Trophoblast cell (in vitro differentiated cells and primary cell): ENCODE measurements at regions not wholly inside any gene's neighbourhood (a gene's known extent, or its start where the extent isn't known, plus 50 kb on each side); places are given as distances from the start of the nearest gene placed in this dataset.
"Not testable (repeated sequence)": the region's sequence is repeated elsewhere in the genome, so short reads cannot be mapped to it uniquely, and the experiment has no call there.

Experiments
- DNase-seq, 2 donors: peaks; one replicate each; pipeline ENCODE4 v3.0.0-alpha.2; 2016
- H2AFZ ChIP-seq: 2 replicates; pipeline ENCODE4 v1.6.1; 2013; ENCODE audit warnings: low read length, moderate library complexity, mild to moderate bottlenecking; ENCODE audit not compliant: insufficient read depth, poor library complexity
- H2AK5ac ChIP-seq: 2 replicates; pipeline ENCODE4 v1.6.1; 2013; ENCODE audit warnings: mild to moderate bottlenecking, low read length
- H2BK120ac ChIP-seq: 2 replicates; pipeline ENCODE4 v1.6.1; 2013; ENCODE audit warnings: low read length, mild to moderate bottlenecking, moderate library complexity; ENCODE audit not compliant: insufficient read depth, poor library complexity
- H2BK12ac ChIP-seq: 2 replicates; pipeline ENCODE4 v1.6.1; 2013; ENCODE audit warnings: mild to moderate bottlenecking, low read length, moderate library complexity
- H2BK5ac ChIP-seq: 2 replicates; pipeline ENCODE4 v1.6.1; 2013; ENCODE audit warnings: low read length, low read depth, moderate library complexity, mild to moderate bottlenecking; ENCODE audit not compliant: poor library complexity
- H3K14ac ChIP-seq: 2 replicates; pipeline ENCODE4 v1.6.1; 2013; ENCODE audit warnings: mild to moderate bottlenecking, low read length
- H3K18ac ChIP-seq: 2 replicates; pipeline ENCODE4 v1.6.1; 2013; ENCODE audit warnings: mild to moderate bottlenecking, low read length
- H3K23ac ChIP-seq: 2 replicates; pipeline ENCODE4 v1.6.1; 2013; ENCODE audit warnings: low read length
- H3K27ac ChIP-seq: 2 replicates; pipeline ENCODE4 v1.5.1; 2013; ENCODE audit warnings: low read depth, mild to moderate bottlenecking, inconsistent platforms, low read length, moderate library complexity
- H3K27me3 ChIP-seq: 2 replicates; pipeline ENCODE4 v1.6.1; 2013; ENCODE audit warnings: inconsistent platforms, mild to moderate bottlenecking, low read length, moderate library complexity; ENCODE audit not compliant: insufficient read depth
- H3K36me3 ChIP-seq, 2 experiments: 1 replicate in 1 of 2; 2 replicates in 1 of 2; pipeline ENCODE4 v1.6.1; 2013; ENCODE audit warnings: low read length in 2 of 2, mild to moderate bottlenecking in 2 of 2, moderate library complexity in 1 of 2; ENCODE audit not compliant: insufficient read depth in 2 of 2, control insufficient read depth in 1 of 2
- H3K4ac ChIP-seq: 2 replicates; pipeline ENCODE4 v1.6.1; 2013; ENCODE audit warnings: low read depth, mild to moderate bottlenecking, low read length, moderate library complexity
- H3K4me1 ChIP-seq, 2 experiments: 1 replicate in 1 of 2; 2 replicates in 1 of 2; pipeline ENCODE4 v1.6.1; 2013; ENCODE audit warnings: low read length in 2 of 2, mild to moderate bottlenecking in 2 of 2, moderate library complexity in 1 of 2; ENCODE audit not compliant: insufficient read depth in 2 of 2, control insufficient read depth in 1 of 2
- H3K4me2 ChIP-seq: 2 replicates; pipeline ENCODE4 v1.6.1; 2013; ENCODE audit warnings: inconsistent platforms, mild to moderate bottlenecking, low read length, moderate library complexity
- H3K4me3 ChIP-seq: 2 replicates; pipeline ENCODE4 v1.5.1; 2013; ENCODE audit warnings: mild to moderate bottlenecking, low read depth, low read length, inconsistent platforms
- H3K79me1 ChIP-seq: one replicate; pipeline ENCODE4 v1.6.1; 2013; ENCODE audit warnings: low read length
- H3K79me2 ChIP-seq: 2 replicates; pipeline ENCODE4 v1.6.1; 2013; ENCODE audit warnings: low read length, mild to moderate bottlenecking; ENCODE audit not compliant: control insufficient read depth, insufficient read depth, poor library complexity
- H3K9ac ChIP-seq: 2 replicates; pipeline ENCODE4 v1.6.1; 2013; ENCODE audit warnings: mild to moderate bottlenecking, low read length
- H3K9me3 ChIP-seq: 2 replicates; pipeline ENCODE4 v1.6.1; 2013; ENCODE audit warnings: low read depth, mild to moderate bottlenecking, control low read depth, inconsistent platforms, low read length; ENCODE audit not compliant: insufficient read depth
- H4K12ac ChIP-seq: 2 replicates; pipeline ENCODE4 v1.6.1; 2013; ENCODE audit warnings: low read depth, mild to moderate bottlenecking, low read length, moderate library complexity
- H4K8ac ChIP-seq: 2 replicates; pipeline ENCODE4 v1.6.1; 2013; ENCODE audit warnings: low read depth, mild to moderate bottlenecking, low read length, moderate library complexity
- H4K91ac ChIP-seq: one replicate; pipeline ENCODE4 v1.6.1; 2013; ENCODE audit warnings: low read depth, mild to moderate bottlenecking, low read length, moderate library complexity
- WGBS: extraction: QIAGEN DNeasy Blood & Tissue Kit; methylation state at CpG from one replicate; pipeline ENCODE4 v1.1.7; 2013; ENCODE audit warnings: missing lambda C conversion rate; ENCODE audit not compliant: insufficient read length, insufficient coverage; ENCODE audit errors: extremely low coverage; 5-methylcytosine and 5-hydroxymethylcytosine counted together

- no peak overlapping the region for H3K9ac ChIP-seq
- H3K27me3 ChIP-seq: no peaks in the 10 kb centered on the region
- H3K4ac ChIP-seq: no peak overlapping the region
- no peak overlapping the region for H3K4me2 ChIP-seq
- no peak overlapping the region for H2BK12ac ChIP-seq
- no peak overlapping the region for H3K18ac ChIP-seq
- no peak for DNase-seq
- no peak overlapping the region for H3K27ac ChIP-seq
- no peak overlapping the region for H2AK5ac ChIP-seq
- H4K12ac ChIP-seq: no peak overlapping the region
- no peak overlapping the region for H2BK5ac ChIP-seq
- H3K14ac ChIP-seq: no peak overlapping the region
- no peaks in the 10 kb centered on the region for H3K36me3 ChIP-seq
- no peaks in the 10 kb centered on the region for H3K79me2 ChIP-seq
- no peaks in the 10 kb centered on the region for H3K79me1 ChIP-seq
- no CpG with 5 or more reads among the region's 2 CpGs for WGBS
- no peaks in the 10 kb centered on the region for H3K4me1 ChIP-seq
- no peak overlapping the region for H4K91ac ChIP-seq
- H4K8ac ChIP-seq: no peak overlapping the region
- no peak overlapping the region for H3K4me3 ChIP-seq
- H3K9me3 ChIP-seq: no peaks in the 10 kb centered on the region
- no peak overlapping the region for H2BK120ac ChIP-seq
- no peak overlapping the region for H3K23ac ChIP-seq
- no peak overlapping the region for H2AFZ ChIP-seq
Observed at GRCh38 chr13:86608701-86609100, 809.5 kb upstream of the SLITRK6 start.

GRCh38 chr13:86633346-86633745 lies 834.1 kb upstream of the SLITRK6 start:
- Histone ChIP-seq H3K14ac (no peak overlapping the region), H3K79me2 (no peaks in the 10 kb centered on the region), H3K4me3 (no peak overlapping the region), H4K12ac (no peak overlapping the region), H3K27me3 (no peaks in the 10 kb centered on the region), H3K4ac (no peak overlapping the region), H3K4me1 (no peaks in the 10 kb centered on the region), H4K91ac (no peak overlapping the region), H2BK12ac (no peak overlapping the region), H3K23ac (no peak overlapping the region), H3K4me2 (no peak overlapping the region), H3K18ac (no peak overlapping the region), H3K9ac (no peak overlapping the region), H2AFZ (no peak overlapping the region), H4K8ac (no peak overlapping the region), H3K27ac (no peak overlapping the region), H3K9me3 (no peaks in the 10 kb centered on the region), H3K36me3 (no peaks in the 10 kb centered on the region), H3K79me1 (no peaks in the 10 kb centered on the region), H2BK5ac (no peak overlapping the region), H2BK120ac (no peak overlapping the region), H2AK5ac (no peak overlapping the region)
- WGBS: no CpG with 5 or more reads among the region's 3 CpGs
- no peak for DNase-seq

- H3K27ac ChIP-seq, H2AFZ ChIP-seq, H3K27me3 ChIP-seq, H3K4me1 ChIP-seq, H3K36me3 ChIP-seq, DNase-seq, H2BK5ac ChIP-seq, H3K9me3 ChIP-seq, H3K18ac ChIP-seq, H3K79me2 ChIP-seq, H3K9ac ChIP-seq, H2AK5ac ChIP-seq, H4K91ac ChIP-seq, H3K14ac ChIP-seq, H3K79me1 ChIP-seq, H4K8ac ChIP-seq, H2BK12ac ChIP-seq, H4K12ac ChIP-seq, H2BK120ac ChIP-seq, H3K23ac ChIP-seq, H3K4me2 ChIP-seq, H3K4ac ChIP-seq, H3K4me3 ChIP-seq: not testable (repeated sequence)
- no CpG with 5 or more reads among the region's 5 CpGs for WGBS
Observed at GRCh38 chr13:86651171-86651570, 852.0 kb upstream of the SLITRK6 start.

- Histone ChIP-seq H2AK5ac (no peak overlapping the region), H3K23ac (no peak overlapping the region), H2BK12ac (no peak overlapping the region), H4K8ac (no peak overlapping the region), H4K91ac (no peak overlapping the region), H3K36me3 (no peaks in the 10 kb centered on the region), H3K18ac (no peak overlapping the region), H3K4me3 (no peak overlapping the region), H3K79me1 (no peaks in the 10 kb centered on the region), H3K79me2 (no peaks in the 10 kb centered on the region), H3K9ac (no peak overlapping the region), H3K4me1 (no peaks in the 10 kb centered on the region), H2BK120ac (no peak overlapping the region), H3K27ac (no peak overlapping the region), H3K14ac (no peak overlapping the region), H3K4me2 (no peak overlapping the region), H2AFZ (no peak overlapping the region), H3K9me3 (no peaks in the 10 kb centered on the region), H2BK5ac (no peak overlapping the region), H3K27me3 (no peaks in the 10 kb centered on the region), H3K4ac (no peak overlapping the region), H4K12ac (no peak overlapping the region)
- no peak for DNase-seq
Observed at GRCh38 chr13:86653009-86653408, 853.8 kb upstream of the SLITRK6 start.

DNA sequence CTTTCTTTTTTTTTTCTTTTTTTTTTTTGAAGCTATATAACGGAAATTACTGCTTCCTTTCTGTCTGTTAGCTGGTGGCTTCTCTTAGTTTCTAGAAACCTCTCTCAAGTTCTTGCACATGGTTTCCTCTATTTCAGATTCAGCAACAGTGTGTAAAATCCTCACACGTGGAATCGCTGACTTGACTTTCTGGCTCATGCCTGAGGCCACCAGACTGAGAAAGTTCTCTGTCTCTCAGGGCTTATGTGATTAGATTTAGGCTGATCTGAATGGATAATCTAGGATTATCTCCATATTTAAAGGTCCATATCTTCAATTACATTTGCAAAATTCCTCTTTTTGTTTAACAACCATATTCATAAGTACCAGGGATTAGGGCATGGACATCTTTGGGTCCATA lies 856.3 kb upstream of the SLITRK6 start:
- Histone ChIP-seq H3K27me3 (no peaks in the 10 kb centered on the region), H4K8ac (no peak overlapping the region), H2BK120ac (no peak overlapping the region), H4K12ac (no peak overlapping the region), H3K4me3 (no peak overlapping the region), H2BK5ac (no peak overlapping the region), H3K9me3 (no peaks in the 10 kb centered on the region), H3K23ac (no peak overlapping the region), H2BK12ac (no peak overlapping the region), H2AK5ac (no peak overlapping the region), H3K9ac (no peak overlapping the region), H3K79me2 (no peaks in the 10 kb centered on the region), H3K18ac (no peak overlapping the region), H2AFZ (no peak overlapping the region), H3K14ac (no peak overlapping the region), H3K4me1 (no peaks in the 10 kb centered on the region), H3K4ac (no peak overlapping the region), H3K27ac (no peak overlapping the region), H4K91ac (no peak overlapping the region), H3K4me2 (no peak overlapping the region), H3K36me3 (no peaks in the 10 kb centered on the region), H3K79me1 (no peaks in the 10 kb centered on the region)
- no CpG with 5 or more reads among the region's 3 CpGs for WGBS
- DNase-seq: no peak
